WERI-Rb-1 (cell line): ENCODE measurements at regions not wholly inside any gene's neighbourhood (a gene's known extent, or its start where the extent isn't known, plus 50 kb on each side); places are given as distances from the start of the nearest gene placed in this dataset.
"Not testable (repeated sequence)": the region's sequence is repeated elsewhere in the genome, so short reads cannot be mapped to it uniquely, and the experiment has no call there.

ENCODE experiments used
- DNase-seq: peaks from one replicate; pipeline ENCODE4 v3.0.0-alpha.2; 2020
- H3K27ac ChIP-seq: fragments of 250-450 bp; sonication (Bioruptor Pico); 2 replicates; pipeline ENCODE4 v1.5.1; 2020; ENCODE audit warnings: mild to moderate bottlenecking, moderate library complexity
- H3K27me3 ChIP-seq: fragments of 250-450 bp; sonication (Bioruptor Pico); 2 replicates; pipeline ENCODE4 v1.5.1; 2021; ENCODE audit warnings: mild to moderate bottlenecking, low read depth, moderate library complexity; ENCODE audit not compliant: insufficient read depth, severe bottlenecking
- H3K36me3 ChIP-seq: fragments of 250-450 bp; sonication (Bioruptor Pico); 2 replicates; pipeline ENCODE4 v1.5.1; 2020; ENCODE audit warnings: mild to moderate bottlenecking, moderate library complexity
- H3K4me3 ChIP-seq: 2 replicates; pipeline ENCODE4 v1.5.1; 2011; ENCODE audit warnings: low read depth, mild to moderate bottlenecking, control low read depth, low read length
- H3K9me3 ChIP-seq: fragments of 250-450 bp; sonication (Bioruptor Pico); 2 replicates; pipeline ENCODE4 v1.5.1; 2021; ENCODE audit warnings: mild to moderate bottlenecking, moderate library complexity; ENCODE audit not compliant: severe bottlenecking
- TF ChIP-seq, protein P1 (sequence below): IDR thresholded peaks from 2 replicates; pipeline ENCODE4 v1.5.1; 2011; ENCODE audit warnings: low read depth, mild to moderate bottlenecking, control low read depth, inconsistent platforms, low read length

DNA sequence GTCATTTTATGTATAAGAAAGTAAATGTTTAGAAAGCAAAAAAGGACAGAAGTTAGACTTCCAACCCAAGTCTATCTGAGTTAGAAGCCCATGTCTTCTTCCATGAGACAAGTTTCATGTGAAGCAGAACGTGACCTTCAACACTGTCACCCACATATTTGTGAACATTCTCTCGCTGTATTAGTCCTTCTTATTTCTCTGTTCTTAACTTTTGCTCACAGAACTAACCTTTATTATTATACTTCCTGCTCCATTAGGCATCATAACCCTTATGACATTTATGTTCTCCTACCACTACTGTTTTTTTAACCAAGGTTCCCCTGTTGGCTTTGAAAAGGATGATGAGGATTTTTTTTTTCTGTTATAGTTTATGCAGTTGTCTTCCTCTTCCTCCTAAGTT is 238.8 kb downstream of the ZNF608 start:
- Histone ChIP-seq H3K4me3 (no peak overlapping the region), H3K9me3 (no peaks in the 10 kb centered on the region), H3K27me3 (no peaks in the 10 kb centered on the region), H3K27ac (no peak overlapping the region), H3K36me3 (no peaks in the 10 kb centered on the region)
- no peak for DNase-seq
- TF ChIP-seq, protein P1, sequence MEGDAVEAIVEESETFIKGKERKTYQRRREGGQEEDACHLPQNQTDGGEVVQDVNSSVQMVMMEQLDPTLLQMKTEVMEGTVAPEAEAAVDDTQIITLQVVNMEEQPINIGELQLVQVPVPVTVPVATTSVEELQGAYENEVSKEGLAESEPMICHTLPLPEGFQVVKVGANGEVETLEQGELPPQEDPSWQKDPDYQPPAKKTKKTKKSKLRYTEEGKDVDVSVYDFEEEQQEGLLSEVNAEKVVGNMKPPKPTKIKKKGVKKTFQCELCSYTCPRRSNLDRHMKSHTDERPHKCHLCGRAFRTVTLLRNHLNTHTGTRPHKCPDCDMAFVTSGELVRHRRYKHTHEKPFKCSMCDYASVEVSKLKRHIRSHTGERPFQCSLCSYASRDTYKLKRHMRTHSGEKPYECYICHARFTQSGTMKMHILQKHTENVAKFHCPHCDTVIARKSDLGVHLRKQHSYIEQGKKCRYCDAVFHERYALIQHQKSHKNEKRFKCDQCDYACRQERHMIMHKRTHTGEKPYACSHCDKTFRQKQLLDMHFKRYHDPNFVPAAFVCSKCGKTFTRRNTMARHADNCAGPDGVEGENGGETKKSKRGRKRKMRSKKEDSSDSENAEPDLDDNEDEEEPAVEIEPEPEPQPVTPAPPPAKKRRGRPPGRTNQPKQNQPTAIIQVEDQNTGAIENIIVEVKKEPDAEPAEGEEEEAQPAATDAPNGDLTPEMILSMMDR, result no peak

DNA sequence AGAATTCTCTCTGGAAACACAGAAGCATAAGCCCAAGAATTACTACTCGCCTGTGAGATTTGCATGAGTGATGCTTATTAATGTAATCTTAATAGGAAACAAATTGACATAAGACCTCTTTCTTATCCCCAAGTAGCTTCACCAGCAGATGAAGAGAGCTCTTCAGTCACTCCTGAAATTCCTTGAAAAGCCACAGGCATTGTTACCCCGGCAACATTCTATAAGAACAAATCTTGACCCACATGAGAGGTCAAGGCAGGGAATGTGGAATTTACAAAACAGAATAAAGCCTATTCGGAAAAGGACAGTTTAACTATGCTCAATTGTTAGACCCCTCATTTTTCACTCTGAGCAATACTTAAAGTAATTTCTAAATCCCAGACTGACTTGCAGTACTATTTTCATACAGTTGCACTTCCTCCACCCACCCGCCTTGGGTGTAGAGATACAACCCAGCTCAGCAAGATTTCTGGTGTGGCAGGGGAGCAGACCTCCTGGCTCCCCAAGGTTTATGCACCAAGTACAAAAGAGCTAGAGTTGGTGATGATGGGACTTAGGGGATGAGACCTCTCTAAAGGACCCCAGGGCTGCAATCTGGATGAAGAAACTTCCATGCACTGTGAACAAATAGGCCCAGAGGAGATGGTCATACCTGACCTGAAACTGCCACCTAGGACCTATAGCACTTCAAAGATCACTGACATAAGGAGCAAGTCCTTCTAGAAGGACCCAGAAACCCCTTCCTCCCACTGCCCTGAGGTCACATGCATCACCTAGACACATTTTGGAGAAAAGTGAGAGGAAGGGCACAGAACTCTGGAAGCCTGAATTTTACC is 242.1 kb downstream of the ZNF608 start:
- DNase-seq, result no peak
- H3K9me3 ChIP-seq, result no peaks in the 10 kb centered on the region
- H3K27ac ChIP-seq, result no peak overlapping the region
- no peaks in the 10 kb centered on the region for H3K36me3 ChIP-seq
- TF ChIP-seq, protein P1, result no peak
- no peak overlapping the region for H3K4me3 ChIP-seq
- H3K27me3 ChIP-seq, result no peaks in the 10 kb centered on the region

DNA sequence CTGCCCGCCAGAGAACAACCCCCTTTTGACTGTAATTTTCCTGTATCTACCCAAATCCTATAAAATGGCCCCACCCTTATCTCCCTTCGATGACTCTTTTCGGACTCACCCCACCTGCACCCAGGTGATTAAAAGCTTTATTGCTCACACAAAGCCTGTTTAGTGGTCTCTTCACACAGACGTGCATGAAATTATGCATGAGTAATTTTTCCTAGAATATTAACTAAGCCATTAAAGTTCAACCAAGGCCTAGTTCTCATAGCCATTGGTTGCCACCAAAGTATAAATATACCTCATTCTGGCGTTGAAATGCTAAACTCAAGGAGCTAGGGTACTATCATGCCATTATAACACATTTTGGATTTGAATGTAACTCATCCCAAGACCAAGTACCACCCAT is 243.9 kb downstream of the ZNF608 start:
- H3K9me3 ChIP-seq, result no peaks in the 10 kb centered on the region
- H3K27me3 ChIP-seq, result no peaks in the 10 kb centered on the region
- H3K4me3 ChIP-seq, result no peak overlapping the region
- TF ChIP-seq, protein P1, result no peak
- no peak for DNase-seq
- H3K36me3 ChIP-seq, result no peaks in the 10 kb centered on the region
- H3K27ac ChIP-seq, result no peak overlapping the region

DNA sequence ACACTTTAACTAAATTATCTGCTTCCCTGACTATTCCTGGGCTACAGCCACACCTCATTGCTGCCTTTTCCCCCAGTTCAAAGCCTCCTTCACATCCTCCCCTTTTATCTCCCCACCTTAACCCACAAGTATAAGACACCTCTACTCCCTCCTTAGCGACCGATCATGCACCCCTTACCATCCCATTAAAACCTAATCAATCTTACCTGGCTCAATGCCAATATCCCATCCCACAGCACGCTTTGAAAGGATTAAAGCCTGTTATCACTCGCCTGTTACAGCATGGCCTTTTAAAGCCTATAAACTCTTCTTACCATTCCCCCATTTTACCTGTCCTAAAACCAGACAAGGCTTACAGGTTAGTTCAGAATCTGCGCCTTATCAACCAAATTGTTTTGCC is 246.6 kb downstream of the ZNF608 start:
- H3K36me3 ChIP-seq, H3K9me3 ChIP-seq, H3K4me3 ChIP-seq, DNase-seq, H3K27me3 ChIP-seq, H3K27ac ChIP-seq: not testable (repeated sequence)

DNA sequence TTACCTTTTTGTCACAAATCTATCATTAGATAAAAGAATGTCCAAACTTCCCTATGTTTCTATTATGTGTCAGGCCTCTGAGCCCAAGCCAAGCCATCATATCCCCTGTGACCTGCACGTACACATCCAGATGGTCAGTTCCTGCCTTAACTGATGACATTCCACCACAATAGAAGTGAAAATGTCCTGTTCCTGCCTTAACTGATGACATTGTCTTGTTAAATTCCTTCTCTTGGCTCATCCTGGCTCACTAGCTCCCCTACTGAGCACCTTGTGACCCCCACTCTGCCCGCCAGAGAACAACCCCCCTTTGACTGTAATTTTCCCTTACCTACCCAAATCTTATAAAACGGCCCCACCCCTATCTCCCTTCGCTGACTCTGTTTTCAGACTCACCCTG is 249.5 kb downstream of the ZNF608 start:
- not testable (repeated sequence) for DNase-seq, H3K27ac ChIP-seq, H3K4me3 ChIP-seq, H3K36me3 ChIP-seq, H3K27me3 ChIP-seq, H3K9me3 ChIP-seq
- TF ChIP-seq, protein P1, result 0 out of 2 replicates have a peak, but pooled peaks have one; percentile 2

DNA sequence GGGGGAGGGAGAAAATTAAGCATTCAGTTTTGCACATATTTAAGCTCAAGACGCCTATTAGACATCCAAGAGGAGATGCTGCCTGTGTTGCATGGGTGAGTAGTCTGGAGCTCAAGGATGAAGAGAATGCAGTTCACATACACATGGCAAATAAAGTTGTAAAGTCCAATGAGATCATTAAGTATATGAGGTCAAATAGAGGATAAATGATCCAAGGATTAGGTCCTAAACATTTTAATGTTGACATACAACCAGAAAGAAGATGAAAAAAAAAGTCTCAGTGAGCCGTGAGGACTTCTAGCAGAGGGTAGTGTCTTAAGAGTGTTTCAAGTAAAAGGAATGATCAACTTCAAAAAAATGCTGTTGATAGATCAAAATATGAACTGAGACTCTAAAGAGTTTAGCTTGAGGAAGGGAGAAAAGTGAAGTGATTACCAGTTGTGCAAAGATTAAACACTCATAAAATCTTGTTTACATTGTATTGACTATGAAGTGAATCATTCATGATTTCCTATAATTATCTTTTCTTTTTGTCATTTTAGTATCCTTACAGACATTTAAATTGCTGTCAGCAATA is 251.8 kb downstream of the ZNF608 start:
- DNase-seq, result no peak
- Histone ChIP-seq H3K27me3 (no peaks in the 10 kb centered on the region), H3K27ac (no peak overlapping the region), H3K36me3 (no peaks in the 10 kb centered on the region), H3K4me3 (no peak overlapping the region), H3K9me3 (peaks cover 4% of the 10 kb centered on the region)
- TF ChIP-seq, protein P1, result no peak
